Endothelial cell of umbilical vein (primary cell): ENCODE measurements at regions not wholly inside any gene's neighbourhood (a gene's known extent, or its start where the extent isn't known, plus 50 kb on each side); places are given as distances from the start of the nearest gene placed in this dataset.

ENCODE experiments used
- BruUV-seq: library from RNA; stranded (reverse); fragments of 400-500 nt; replicated peaks from 2 replicates; lab custom pipeline; 2021; lab: Mats Ljungman, UMichigan
- CTCF ChIA-PET: fragments of 300-600, 350-600 bp; sonication (Branson Sonifier 250); formaldehyde crosslinking; loops from one replicate; lab custom pipeline; 2021; ENCODE audit warnings: antibody characterized with exemption, inconsistent platforms; lab: Charles Lee
- POLR2A ChIA-PET: fragments of 300-600, 350-600 bp; sonication (Branson Sonifier 250); formaldehyde crosslinking; loops from one replicate; lab custom pipeline; 2021; ENCODE audit warnings: antibody characterized with exemption, inconsistent platforms; lab: Charles Lee
- DNase-seq: peaks from one replicate; pipeline ENCODE4 v3.0.0-alpha.2; 2011; ENCODE audit warnings: low read depth, low spot score
- FAIRE-seq: peaks from 2 replicates; lab custom pipeline; 2011; peaks lifted over from hg19 to GRCh38; lab: Jason Lieb, UNC
- H2AFZ ChIP-seq: 2 replicates; pipeline ENCODE4 v1.6.0; 2012; ENCODE audit warnings: low read depth, low read length, control low read depth, inconsistent platforms
- H3K27ac ChIP-seq: 2 replicates; pipeline ENCODE4 v1.5.1; 2011; ENCODE audit warnings: low read depth, mild to moderate bottlenecking, control low read depth, low read length, moderate library complexity; ENCODE audit not compliant: insufficient read depth
- H3K27me3 ChIP-seq, 2 experiments: 2 replicates each; pipeline versions ENCODE4 v1.6.0 to v1.6.1; 2011; ENCODE audit warnings: low read length in 2 of 2, mixed read lengths in 1 of 2; ENCODE audit not compliant: control insufficient read depth in 2 of 2, insufficient read depth in 2 of 2
- H3K36me3 ChIP-seq, 2 experiments: 2 replicates in 1 of 2; 3 replicates in 1 of 2; pipeline ENCODE4 v1.5.1; 2011; ENCODE audit warnings: low read length in 2 of 2, mild to moderate bottlenecking in 1 of 2, moderate library complexity in 1 of 2; ENCODE audit not compliant: control insufficient read depth in 2 of 2, insufficient read depth in 2 of 2; ENCODE audit errors: extremely low read depth in 1 of 2
- H3K4me1 ChIP-seq: 3 replicates; pipeline ENCODE4 v1.5.1; 2011; ENCODE audit warnings: mild to moderate bottlenecking, low read length; ENCODE audit not compliant: control insufficient read depth, insufficient read depth; ENCODE audit errors: extremely low read depth
- H3K4me2 ChIP-seq: 2 replicates; pipeline ENCODE4 v1.6.1; 2011; ENCODE audit warnings: low read length, control low read depth, mixed read lengths; ENCODE audit not compliant: insufficient read depth
- H3K4me3 ChIP-seq, 3 experiments: fragments of 200-600 bp in 1 of 3; sonication (generic), shearing (Covaris generic) in 1 of 3; replicated peaks in 1 of 3; 2 replicates each; pipeline ENCODE4 v1.5.1; 2011 to 2016; ENCODE audit warnings: control low read depth in 3 of 3, low read length in 3 of 3, mild to moderate bottlenecking in 2 of 3, inconsistent platforms in 1 of 3, low read depth in 1 of 3, moderate library complexity in 1 of 3; ENCODE audit not compliant: insufficient read depth in 1 of 3
- H3K79me2 ChIP-seq: 2 replicates; pipeline ENCODE4 v1.6.0; 2012; ENCODE audit warnings: low read length, inconsistent platforms; ENCODE audit not compliant: control insufficient read depth, insufficient read depth
- H3K9ac ChIP-seq: replicated peaks from 2 replicates; pipeline ENCODE3; 2011; ENCODE audit warnings: low read length, control low read depth; ENCODE audit not compliant: insufficient read depth; ENCODE audit errors: extremely low read depth
- H3K9me1 ChIP-seq: replicated peaks from 3 replicates; pipeline ENCODE4 v1.6.0; 2011; ENCODE audit warnings: mild to moderate bottlenecking, low read length; ENCODE audit not compliant: control insufficient read depth, insufficient read depth; ENCODE audit errors: extremely low read depth
- H3K9me3 ChIP-seq: replicated peaks from 2 replicates; pipeline ENCODE4 v1.5.1; 2012; ENCODE audit warnings: low read length, inconsistent platforms; ENCODE audit not compliant: control insufficient read depth, insufficient read depth
- H4K20me1 ChIP-seq: replicated peaks from 2 replicates; pipeline ENCODE3; 2011; ENCODE audit warnings: mild to moderate bottlenecking, low read length; ENCODE audit not compliant: control insufficient read depth, insufficient read depth; ENCODE audit errors: extremely low read depth
- CTCF ChIP-seq, 2 donors: IDR thresholded peaks; 1 replicate in 1 of 2; 2 replicates in 1 of 2; pipeline ENCODE4 v1.5.1; 2011; ENCODE audit warnings: low read length in 2 of 2, mild to moderate bottlenecking in 2 of 2, moderate library complexity in 2 of 2, control low read depth in 1 of 2, inconsistent platforms in 1 of 2, low read depth in 1 of 2; ENCODE audit not compliant: insufficient read depth in 1 of 2; ENCODE audit errors: extremely low read depth in 1 of 2
- EZH2 ChIP-seq: IDR thresholded peaks from 2 replicates; pipeline ENCODE4 v1.6.1; 2012; ENCODE audit warnings: borderline replicate concordance, low read depth, mild to moderate bottlenecking, moderate library complexity, low read length, inconsistent platforms; ENCODE audit not compliant: severe bottlenecking
- FOS ChIP-seq: IDR thresholded peaks from 2 replicates; pipeline ENCODE4 v1.6.1; 2011; ENCODE audit warnings: mild to moderate bottlenecking, low read length, moderate library complexity, borderline replicate concordance; ENCODE audit not compliant: insufficient read depth
- GATA2 ChIP-seq: IDR thresholded peaks from 2 replicates; pipeline ENCODE4 v1.7.0; 2011; ENCODE audit warnings: low read depth, mild to moderate bottlenecking, moderate library complexity, mixed read lengths, low read length; ENCODE audit not compliant: insufficient read length, insufficient read depth
- JUN ChIP-seq: IDR thresholded peaks from 2 replicates; pipeline ENCODE4 v1.6.1; 2011; ENCODE audit warnings: borderline replicate concordance, low read depth; ENCODE audit not compliant: insufficient read length, insufficient read depth
- MAX ChIP-seq: IDR thresholded peaks from 2 replicates; pipeline ENCODE4 v1.6.1; 2011; ENCODE audit not compliant: insufficient read depth, insufficient read length
- MYC ChIP-seq: IDR thresholded peaks from one replicate; pipeline ENCODE4 v1.6.1; 2011; ENCODE audit warnings: mild to moderate bottlenecking, low read depth, low read length
- POLR2AphosphoS5 ChIP-seq: IDR thresholded peaks from 2 replicates; pipeline ENCODE4 v1.6.1; 2012; ENCODE audit warnings: low read depth, mild to moderate bottlenecking, control low read depth, low read length, moderate library complexity; ENCODE audit not compliant: insufficient read depth
- dilution Hi-C: fragments of 300-500 bp; cut with MboI; formaldehyde crosslinking; loops from one replicate; pipeline ENCODE4 v1.15.0; 2019; ENCODE audit warnings: low sequenced_read_pairs; ENCODE audit not compliant: extremely low pct_ligation_motif_present
- intact Hi-C: fragments of 100-400 bp; cut with micrococcal nuclease; formaldehyde crosslinking; loops from one replicate; pipeline ENCODE4 v1.10.0; 2022

- Histone ChIP-seq H3K27me3 (no peaks in the 10 kb centered on the region), H2AFZ (no peak overlapping the region), H3K4me2 (no peak overlapping the region), H3K4me1 (no peaks in the 10 kb centered on the region), H3K27ac (no peak overlapping the region), H3K9ac (no peak overlapping the region), H3K9me1 (no peaks in the 10 kb centered on the region), H3K4me3 (no peak overlapping the region), H3K9me3 (no peaks in the 10 kb centered on the region), H4K20me1 (no peaks in the 10 kb centered on the region), H3K79me2 (no peaks in the 10 kb centered on the region), H3K36me3 (no peaks in the 10 kb centered on the region)
- POLR2A ChIA-PET = no interaction called here
- no peak for TF ChIP-seq GATA2
- no peak for TF ChIP-seq JUN
- no peak for TF ChIP-seq EZH2
- no peak for TF ChIP-seq FOS
- no peak for TF ChIP-seq CTCF (IDR thresholded peaks at IDR 0.05; ENCODE audit: extremely low read depth in 1 of 2, insufficient read depth in 1 of 2, low read depth in 1 of 2, low read length in 2 of 2)
- no peak for TF ChIP-seq MYC
- TF ChIP-seq MAX = no peak
- no peak for TF ChIP-seq POLR2AphosphoS5
- CTCF ChIA-PET = no interaction called here
- dilution Hi-C loops = no loop called here
- intact Hi-C loops = no loop called here
- FAIRE-seq (no peak), DNase-seq (no peak)
- no TSS peak for BruUV-seq
Observed at GRCh38 chr5:12745537-12745936, 841.3 kb upstream of the CTNND2 start.
